ENCODE measurements at regions not wholly inside any gene's neighbourhood (a gene's known extent, or its start where the extent isn't known, plus 50 kb on each side); places are given as distances from the start of the nearest gene placed in this dataset.

GRCh38 chr1:104378414-104378813 is 628.7 kb downstream of the AMY1C start:
- in situ Hi-C loops (cut with HindIII; ENCODE audit: low pct_ligation_motif_present, low pct_unique_long_range_greater_than_20kb, low sequenced_read_pairs) = no loop called here
- no peak for DNase-seq

DNA sequence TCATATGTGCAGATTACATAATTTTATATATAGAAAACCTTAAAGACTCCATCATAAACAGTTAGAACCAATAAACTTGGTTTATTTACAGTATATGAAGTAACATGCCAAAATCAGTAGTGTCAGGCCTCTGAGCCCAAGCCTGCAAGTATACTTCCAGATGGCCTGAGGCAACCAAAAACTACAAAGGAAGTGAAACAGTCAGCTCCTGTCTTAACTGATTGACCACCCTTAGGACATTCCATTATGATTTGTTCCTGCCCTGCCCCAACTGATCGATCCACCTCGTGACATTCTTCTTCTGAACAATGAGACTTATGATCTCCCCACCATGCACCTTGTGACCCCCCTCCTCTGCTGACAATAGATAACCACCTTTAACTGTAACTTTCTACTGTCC is 630.3 kb downstream of the AMY1C start:
- no peak for DNase-seq
- in situ Hi-C loops (cut with HindIII; ENCODE audit: low pct_ligation_motif_present, low pct_unique_long_range_greater_than_20kb, low sequenced_read_pairs) = no loop called here

- no peak for DNase-seq
- in situ Hi-C loops (cut with HindIII; ENCODE audit: low pct_ligation_motif_present, low pct_unique_long_range_greater_than_20kb, low sequenced_read_pairs) = no loop called here
Measured at GRCh38 chr1:104387716-104388508, 638.2 kb downstream of the AMY1C start.

GRCh38 chr1:104392552-104392951 is 642.9 kb downstream of the AMY1C start:
- DNase-seq = no peak
- in situ Hi-C loops (cut with HindIII; ENCODE audit: low pct_ligation_motif_present, low pct_unique_long_range_greater_than_20kb, low sequenced_read_pairs) = no loop called here

GRCh38 chr1:104402178-104402577 is 652.5 kb downstream of the AMY1C start:
- in situ Hi-C loops (cut with HindIII; ENCODE audit: low pct_ligation_motif_present, low pct_unique_long_range_greater_than_20kb, low sequenced_read_pairs) = no loop called here
- no peak for DNase-seq

- no peak for DNase-seq
- in situ Hi-C loops (cut with HindIII; ENCODE audit: low pct_ligation_motif_present, low pct_unique_long_range_greater_than_20kb, low sequenced_read_pairs) = no loop called here
Measured at GRCh38 chr1:104403883-104404282, 654.2 kb downstream of the AMY1C start.

GRCh38 chr1:104406728-104407127 is 657.0 kb downstream of the AMY1C start:
- no peak for DNase-seq
- in situ Hi-C loops (cut with HindIII; ENCODE audit: low pct_ligation_motif_present, low pct_unique_long_range_greater_than_20kb, low sequenced_read_pairs) = no loop called here

DNA sequence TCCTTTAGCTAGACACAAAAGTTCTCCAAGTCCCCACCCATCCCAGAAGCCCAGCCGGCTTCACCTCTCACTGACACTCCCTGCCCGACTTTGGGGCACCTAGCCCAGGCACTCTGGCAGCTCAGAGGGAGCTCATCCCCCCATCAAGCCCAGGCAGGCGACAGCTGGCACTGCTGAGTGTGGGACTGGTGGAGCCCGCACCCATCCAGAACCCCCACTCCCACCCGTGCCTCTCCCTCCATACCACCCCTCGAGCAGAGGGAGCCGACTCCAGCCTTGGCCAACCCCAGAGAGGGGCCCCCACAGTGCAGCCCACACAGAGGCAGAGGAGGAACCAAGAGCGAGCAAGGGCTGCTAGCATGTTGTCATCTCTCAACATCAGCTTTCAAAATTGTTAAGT is 658.6 kb downstream of the AMY1C start:
- DNase-seq = no peak
- in situ Hi-C loops (cut with HindIII; ENCODE audit: low pct_ligation_motif_present, low pct_unique_long_range_greater_than_20kb, low sequenced_read_pairs) = no loop called here

DNA sequence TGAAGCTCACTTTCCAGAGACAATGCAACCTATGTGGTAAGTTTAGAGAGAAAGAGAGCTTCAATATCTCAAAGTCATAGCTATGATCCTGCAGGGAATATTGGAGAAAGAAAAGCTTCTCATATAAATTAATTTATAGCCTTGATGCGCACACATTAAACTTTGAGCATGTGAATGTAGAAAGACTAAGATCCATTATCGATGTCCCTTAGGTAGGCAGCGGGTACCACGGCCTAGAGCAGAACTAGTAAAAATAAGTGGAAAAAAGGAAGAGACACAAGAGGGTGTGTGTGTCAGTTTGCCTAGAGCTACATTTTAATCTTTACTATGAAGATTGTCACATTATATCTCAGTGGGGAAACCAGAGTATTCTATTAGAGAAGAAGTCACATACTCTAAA is 685.6 kb downstream of the AMY1C start:
- DNase-seq = no peak
- in situ Hi-C loops (cut with HindIII; ENCODE audit: low pct_ligation_motif_present, low pct_unique_long_range_greater_than_20kb, low sequenced_read_pairs) = no loop called here

GRCh38 chr1:104440011-104440410 is 690.3 kb downstream of the AMY1C start:
- in situ Hi-C loops (cut with HindIII; ENCODE audit: low pct_ligation_motif_present, low pct_unique_long_range_greater_than_20kb, low sequenced_read_pairs) = no loop called here
- DNase-seq = no peak

GRCh38 chr1:104456724-104457123 is 707.0 kb downstream of the AMY1C start:
- no peak for DNase-seq
- in situ Hi-C loops (cut with HindIII; ENCODE audit: low pct_ligation_motif_present, low pct_unique_long_range_greater_than_20kb, low sequenced_read_pairs) = no loop called here

- in situ Hi-C loops (cut with HindIII; ENCODE audit: low pct_ligation_motif_present, low pct_unique_long_range_greater_than_20kb, low sequenced_read_pairs) = no loop called here
- no peak for DNase-seq
Measured at GRCh38 chr1:104459886-104460285, 710.2 kb downstream of the AMY1C start.

DNA sequence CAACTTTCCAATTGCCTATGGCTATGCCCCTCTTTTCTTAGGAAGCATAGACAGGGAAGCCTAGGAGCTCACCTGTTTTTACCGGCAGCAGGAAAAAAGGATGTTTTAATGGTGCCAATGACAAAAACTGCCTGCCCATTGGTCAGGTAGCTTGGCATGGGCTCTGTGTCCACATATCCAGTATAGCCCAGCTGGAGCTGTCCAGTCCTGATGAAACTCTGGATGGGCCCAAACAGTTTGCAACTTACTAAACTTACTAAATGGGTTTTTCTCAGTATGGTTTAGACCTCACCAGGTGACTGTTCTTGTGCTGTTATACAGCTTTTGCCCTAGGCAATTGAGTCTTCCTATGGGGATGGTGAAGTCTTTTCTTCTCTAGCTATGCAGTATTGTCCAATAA is 711.2 kb downstream of the AMY1C start:
- DNase-seq = no peak
- in situ Hi-C loops (cut with HindIII; ENCODE audit: low pct_ligation_motif_present, low pct_unique_long_range_greater_than_20kb, low sequenced_read_pairs) = no loop called here

- in situ Hi-C loops (cut with HindIII; ENCODE audit: low pct_ligation_motif_present, low pct_unique_long_range_greater_than_20kb, low sequenced_read_pairs) = no loop called here
- no peak for DNase-seq
Measured at GRCh38 chr1:104463126-104463697, 713.5 kb downstream of the AMY1C start.

GRCh38 chr1:104466068-104466467 is 716.4 kb downstream of the AMY1C start:
- no peak for DNase-seq
- in situ Hi-C loops (cut with HindIII; ENCODE audit: low pct_ligation_motif_present, low pct_unique_long_range_greater_than_20kb, low sequenced_read_pairs) = no loop called here

- no peak for DNase-seq
- in situ Hi-C loops (cut with HindIII; ENCODE audit: low pct_ligation_motif_present, low pct_unique_long_range_greater_than_20kb, low sequenced_read_pairs) = no loop called here
Measured at GRCh38 chr1:104467590-104467989, 717.9 kb downstream of the AMY1C start.

DNA sequence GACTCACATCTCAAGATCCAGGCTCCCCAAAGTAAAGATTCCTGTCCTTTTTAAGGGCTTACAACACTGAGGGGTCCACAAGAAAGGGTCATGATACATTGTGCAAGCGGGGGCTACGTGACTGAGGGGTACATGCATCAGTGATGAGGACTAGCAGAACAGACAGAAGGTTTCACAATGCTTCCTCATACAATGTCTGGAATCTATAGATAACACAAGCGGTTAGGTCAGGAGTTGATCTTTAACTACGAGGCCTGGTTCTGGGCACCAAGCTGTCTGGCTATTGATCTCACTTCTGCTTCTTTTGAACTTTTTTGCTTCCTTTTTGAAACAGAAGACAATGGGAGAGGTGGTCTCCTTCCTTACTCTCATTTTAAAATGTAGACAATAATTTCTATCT is 718.6 kb downstream of the AMY1C start:
- no peak for DNase-seq
- in situ Hi-C loops (cut with HindIII; ENCODE audit: low pct_ligation_motif_present, low pct_unique_long_range_greater_than_20kb, low sequenced_read_pairs) = no loop called here

DNA sequence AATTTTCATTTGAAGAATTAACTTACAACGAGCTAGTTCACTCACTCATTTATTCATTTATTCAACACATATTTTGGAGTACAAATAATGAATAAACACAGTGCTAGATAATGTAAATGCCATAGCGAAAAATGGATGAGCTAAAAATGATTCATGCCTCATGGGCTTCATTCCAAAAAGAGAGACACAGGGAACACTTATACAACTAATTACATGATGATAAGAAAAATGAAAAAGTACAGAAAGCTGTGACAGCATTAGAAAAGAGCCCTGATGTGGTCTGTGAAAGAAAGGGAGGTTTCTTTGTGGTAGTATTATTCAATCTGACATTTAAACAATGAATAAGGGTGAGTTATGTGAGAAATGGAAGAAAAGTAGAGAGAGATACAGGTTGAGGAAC is 726.4 kb downstream of the AMY1C start:
- in situ Hi-C loops (cut with HindIII; ENCODE audit: low pct_ligation_motif_present, low pct_unique_long_range_greater_than_20kb, low sequenced_read_pairs) = no loop called here
- no peak for DNase-seq

DNA sequence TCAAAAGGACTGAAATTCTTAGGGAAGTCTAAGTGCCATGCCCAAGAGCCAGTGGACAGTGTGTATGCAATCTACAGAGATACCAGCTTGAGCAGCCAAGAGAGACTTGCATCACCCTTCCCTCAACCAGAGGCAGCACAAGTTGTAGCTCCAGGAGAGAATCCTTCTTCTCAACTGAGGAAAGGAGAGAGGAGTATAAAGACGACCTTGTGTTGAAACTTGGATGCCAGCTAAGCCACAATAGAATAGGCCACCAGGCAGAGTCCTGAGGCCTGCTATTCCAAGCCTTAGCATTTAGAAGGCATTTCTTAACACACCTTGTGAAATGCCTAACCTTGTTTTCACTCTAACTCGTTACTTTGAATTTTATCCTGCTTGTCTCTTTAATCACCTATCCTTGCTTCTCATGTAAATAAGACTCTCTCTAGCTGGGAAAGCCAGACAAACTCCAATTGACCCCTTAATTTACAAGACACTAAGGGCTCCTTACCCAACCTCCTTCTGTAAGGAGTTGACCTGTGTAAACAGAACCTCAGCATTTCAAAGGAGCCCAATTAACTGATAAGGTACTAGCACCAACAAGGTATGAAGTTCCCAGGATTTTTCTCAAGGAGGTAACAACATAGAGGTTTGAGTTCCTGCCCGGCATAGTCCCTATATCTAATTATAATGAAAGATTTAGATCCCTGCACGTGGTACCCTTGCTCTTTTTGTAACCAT is 738.8 kb downstream of the AMY1C start:
- DNase-seq = no peak
- in situ Hi-C loops (cut with HindIII; ENCODE audit: low pct_ligation_motif_present, low pct_unique_long_range_greater_than_20kb, low sequenced_read_pairs) = no loop called here

All from ACHN (cell line).